ENCODE measurements at regions not wholly inside any gene's neighbourhood (a gene's known extent, or its start where the extent isn't known, plus 50 kb on each side); places are given as distances from the start of the nearest gene placed in this dataset.
"Not testable (repeated sequence)": the region's sequence is repeated elsewhere in the genome, so short reads cannot be mapped to it uniquely, and the experiment has no call there.

DNA sequence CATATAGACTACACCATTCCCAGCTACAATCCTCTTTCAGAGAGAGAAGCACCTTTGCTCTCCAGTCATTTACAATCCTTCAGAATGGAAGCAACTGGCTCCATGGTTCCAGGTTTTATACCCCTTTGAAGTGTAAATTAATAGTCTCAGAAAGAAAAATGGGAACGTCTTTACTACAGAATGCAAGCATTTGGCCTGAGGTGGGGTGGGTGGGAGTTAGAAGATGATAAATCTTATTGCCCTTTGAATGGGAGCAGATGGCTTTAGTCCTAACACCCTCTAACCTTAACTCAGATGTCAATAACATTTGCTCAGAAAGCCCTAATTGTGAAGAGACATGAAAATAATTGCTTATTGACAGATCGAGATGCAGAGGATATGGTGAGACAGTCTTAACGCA is 84.2 kb upstream of the KCNMA1 start:
- H3K79me2 ChIP-seq (ENCODE audit: control insufficient read depth, insufficient read depth, low read length, unreplicated experiment): no peaks in the 10 kb centered on the region
- no peaks in the 10 kb centered on the region for H3K27me3 ChIP-seq (ENCODE audit: insufficient read depth, low read length)
- no peak overlapping the region for H2AFZ ChIP-seq (ENCODE audit: low read length, unreplicated experiment)
- H3K27ac ChIP-seq (ENCODE audit: low read depth, low read length): no peak overlapping the region
- no peaks in the 10 kb centered on the region for H3K36me3 ChIP-seq (ENCODE audit: insufficient read depth, low read length)
- no peak overlapping the region for H3K4me3 ChIP-seq (ENCODE audit: low read depth, low read length)
- H3K4me1 ChIP-seq (ENCODE audit: control insufficient read depth, insufficient read depth, low read length, unreplicated experiment): peaks cover 15% of the 10 kb centered on the region

DNA sequence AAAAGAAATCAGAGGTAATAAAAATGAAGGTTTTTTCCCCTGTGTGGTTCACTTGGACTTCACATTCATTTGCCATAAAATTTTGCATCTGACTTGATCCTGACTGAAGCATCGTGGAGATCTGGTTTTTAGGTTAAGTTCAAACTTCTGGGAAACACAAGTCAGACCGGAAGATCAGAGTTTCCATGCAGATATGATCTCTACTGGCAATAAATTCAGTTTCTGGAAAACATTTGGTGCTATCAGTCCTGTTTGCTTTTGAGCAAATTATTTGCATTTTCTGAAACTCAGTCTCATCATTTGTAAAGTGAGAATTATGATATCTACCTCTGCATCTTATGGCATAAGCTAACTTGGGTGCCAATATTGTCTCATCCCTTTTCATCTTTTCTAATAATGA is 81.3 kb upstream of the KCNMA1 start:
- Histone ChIP-seq H3K4me3 (ENCODE audit: low read depth, low read length) (no peak overlapping the region), H2AFZ (ENCODE audit: low read length, unreplicated experiment) (no peak overlapping the region), H3K4me1 (ENCODE audit: control insufficient read depth, insufficient read depth, low read length, unreplicated experiment) (peaks cover 15% of the 10 kb centered on the region), H3K36me3 (ENCODE audit: insufficient read depth, low read length) (no peaks in the 10 kb centered on the region), H3K79me2 (ENCODE audit: control insufficient read depth, insufficient read depth, low read length, unreplicated experiment) (no peaks in the 10 kb centered on the region), H3K27ac (ENCODE audit: low read depth, low read length) (no peak overlapping the region), H3K27me3 (ENCODE audit: insufficient read depth, low read length) (no peaks in the 10 kb centered on the region)

GRCh38 chr10:77718312-77718711 is 80.7 kb upstream of the KCNMA1 start:
- H2AFZ ChIP-seq (ENCODE audit: low read length, unreplicated experiment); H3K4me3 ChIP-seq (ENCODE audit: low read depth, low read length); H3K36me3 ChIP-seq (ENCODE audit: insufficient read depth, low read length); H3K79me2 ChIP-seq (ENCODE audit: control insufficient read depth, insufficient read depth, low read length, unreplicated experiment); H3K27ac ChIP-seq (ENCODE audit: low read depth, low read length); H3K27me3 ChIP-seq (ENCODE audit: insufficient read depth, low read length): not testable (repeated sequence)
- H3K4me1 ChIP-seq (ENCODE audit: control insufficient read depth, insufficient read depth, low read length, unreplicated experiment): peaks cover 13% of the 10 kb centered on the region

- no peaks in the 10 kb centered on the region for H3K36me3 ChIP-seq (ENCODE audit: insufficient read depth, low read length)
- no peak overlapping the region for H3K4me3 ChIP-seq (ENCODE audit: low read depth, low read length)
- no peak overlapping the region for H2AFZ ChIP-seq (ENCODE audit: low read length, unreplicated experiment)
- H3K4me1 ChIP-seq (ENCODE audit: control insufficient read depth, insufficient read depth, low read length, unreplicated experiment): peaks cover 6% of the 10 kb centered on the region
- H3K79me2 ChIP-seq (ENCODE audit: control insufficient read depth, insufficient read depth, low read length, unreplicated experiment): no peaks in the 10 kb centered on the region
- H3K27me3 ChIP-seq (ENCODE audit: insufficient read depth, low read length): no peaks in the 10 kb centered on the region
- no peak overlapping the region for H3K27ac ChIP-seq (ENCODE audit: low read depth, low read length)
Observed at GRCh38 chr10:77717336-77717735, 79.7 kb upstream of the KCNMA1 start.

DNA sequence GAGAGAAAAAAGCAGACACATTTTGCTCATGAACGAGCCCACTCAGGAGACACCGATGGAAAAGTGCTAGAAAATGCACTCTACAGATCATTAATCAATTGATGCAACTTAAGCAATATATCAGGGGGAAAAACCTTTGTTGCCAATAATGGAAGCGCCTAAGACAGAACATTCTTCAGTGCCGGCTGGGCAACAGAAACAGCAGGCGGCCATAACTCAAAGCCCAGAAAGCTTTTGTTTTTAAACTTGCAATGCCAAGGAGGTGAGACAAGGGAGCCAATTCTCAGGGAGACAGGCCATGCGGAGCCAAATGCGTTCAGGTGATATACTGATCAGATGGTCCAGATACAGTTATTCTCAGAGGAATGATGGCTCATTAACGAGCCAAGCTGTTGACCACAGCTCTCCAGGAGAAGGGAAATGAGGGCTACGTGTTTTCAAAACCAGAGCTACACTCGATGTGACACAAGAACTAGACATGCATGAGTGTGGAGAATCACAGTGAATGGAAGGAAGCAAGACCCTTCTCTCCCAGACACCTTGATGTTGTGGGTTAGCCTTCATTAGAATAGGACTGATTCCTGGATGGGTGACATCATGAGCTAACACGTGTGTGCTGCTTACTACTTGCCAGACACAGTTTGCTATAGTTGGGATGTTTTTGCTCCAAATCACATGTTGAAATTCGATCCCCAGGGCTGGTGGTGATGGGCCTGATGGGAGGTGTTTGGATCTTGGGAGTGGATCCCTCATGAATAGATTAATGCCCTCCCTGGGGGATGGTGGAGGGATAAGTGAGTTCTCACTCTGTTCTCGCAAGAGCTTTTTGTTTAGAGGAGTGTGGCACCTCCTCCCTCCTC is 79.1 kb upstream of the KCNMA1 start:
- Histone ChIP-seq H3K27me3 (ENCODE audit: insufficient read depth, low read length) (no peaks in the 10 kb centered on the region), H3K4me1 (ENCODE audit: control insufficient read depth, insufficient read depth, low read length, unreplicated experiment) (peaks cover 6% of the 10 kb centered on the region), H3K27ac (ENCODE audit: low read depth, low read length) (no peak overlapping the region), H3K79me2 (ENCODE audit: control insufficient read depth, insufficient read depth, low read length, unreplicated experiment) (no peaks in the 10 kb centered on the region), H3K4me3 (ENCODE audit: low read depth, low read length) (no peak overlapping the region), H3K36me3 (ENCODE audit: insufficient read depth, low read length) (no peaks in the 10 kb centered on the region), H2AFZ (ENCODE audit: low read length, unreplicated experiment) (no peak overlapping the region)

GRCh38 chr10:77715536-77715935 is 77.9 kb upstream of the KCNMA1 start:
- no peaks in the 10 kb centered on the region for H3K27me3 ChIP-seq (ENCODE audit: insufficient read depth, low read length)
- H3K4me3 ChIP-seq (ENCODE audit: low read depth, low read length): no peak overlapping the region
- H3K4me1 ChIP-seq (ENCODE audit: control insufficient read depth, insufficient read depth, low read length, unreplicated experiment): peaks cover 8% of the 10 kb centered on the region
- H3K27ac ChIP-seq (ENCODE audit: low read depth, low read length): no peak overlapping the region
- no peaks in the 10 kb centered on the region for H3K36me3 ChIP-seq (ENCODE audit: insufficient read depth, low read length)
- no peaks in the 10 kb centered on the region for H3K79me2 ChIP-seq (ENCODE audit: control insufficient read depth, insufficient read depth, low read length, unreplicated experiment)
- H2AFZ ChIP-seq (ENCODE audit: low read length, unreplicated experiment): no peak overlapping the region

DNA sequence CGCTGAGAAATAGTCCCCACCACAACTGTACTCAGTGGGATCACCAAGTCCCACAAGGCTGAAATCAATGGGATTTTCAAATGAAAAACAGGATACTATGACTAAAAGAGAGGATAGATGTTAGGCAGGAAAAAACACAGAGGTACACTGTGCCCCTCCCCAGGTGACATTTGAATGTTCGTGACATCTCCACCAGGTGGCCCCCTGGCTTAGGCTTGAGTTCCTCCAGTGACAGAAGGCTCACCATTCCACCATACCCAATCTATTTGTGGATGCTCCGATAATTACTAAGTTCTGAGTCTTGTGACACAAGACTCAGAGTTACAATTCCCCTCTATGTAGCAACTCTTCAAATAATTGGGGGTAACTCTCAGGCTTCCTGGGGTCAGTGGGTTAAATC is 77.5 kb upstream of the KCNMA1 start:
- Histone ChIP-seq H3K4me1 (ENCODE audit: control insufficient read depth, insufficient read depth, low read length, unreplicated experiment) (peaks cover 8% of the 10 kb centered on the region), H2AFZ (ENCODE audit: low read length, unreplicated experiment) (no peak overlapping the region), H3K27ac (ENCODE audit: low read depth, low read length) (no peak overlapping the region), H3K79me2 (ENCODE audit: control insufficient read depth, insufficient read depth, low read length, unreplicated experiment) (no peaks in the 10 kb centered on the region), H3K4me3 (ENCODE audit: low read depth, low read length) (no peak overlapping the region), H3K27me3 (ENCODE audit: insufficient read depth, low read length) (no peaks in the 10 kb centered on the region), H3K36me3 (ENCODE audit: insufficient read depth, low read length) (no peaks in the 10 kb centered on the region)

GRCh38 chr10:77713521-77714280 is 76.1 kb upstream of the KCNMA1 start:
- Histone ChIP-seq H3K4me3 (ENCODE audit: low read depth, low read length) (no peak overlapping the region), H3K36me3 (ENCODE audit: insufficient read depth, low read length) (no peaks in the 10 kb centered on the region), H3K27me3 (ENCODE audit: insufficient read depth, low read length) (no peaks in the 10 kb centered on the region), H3K79me2 (ENCODE audit: control insufficient read depth, insufficient read depth, low read length, unreplicated experiment) (no peaks in the 10 kb centered on the region), H2AFZ (ENCODE audit: low read length, unreplicated experiment) (no peak overlapping the region), H3K27ac (ENCODE audit: low read depth, low read length) (no peak overlapping the region), H3K4me1 (ENCODE audit: control insufficient read depth, insufficient read depth, low read length, unreplicated experiment) (peaks cover 8% of the 10 kb centered on the region)

- H3K4me3 ChIP-seq (ENCODE audit: low read depth, low read length): no peak overlapping the region
- peaks cover 4% of the 10 kb centered on the region for H3K4me1 ChIP-seq (ENCODE audit: control insufficient read depth, insufficient read depth, low read length, unreplicated experiment)
- no peak overlapping the region for H3K27ac ChIP-seq (ENCODE audit: low read depth, low read length)
- no peak overlapping the region for H2AFZ ChIP-seq (ENCODE audit: low read length, unreplicated experiment)
- H3K36me3 ChIP-seq (ENCODE audit: insufficient read depth, low read length): no peaks in the 10 kb centered on the region
- H3K27me3 ChIP-seq (ENCODE audit: insufficient read depth, low read length): no peaks in the 10 kb centered on the region
- no peaks in the 10 kb centered on the region for H3K79me2 ChIP-seq (ENCODE audit: control insufficient read depth, insufficient read depth, low read length, unreplicated experiment)
Observed at GRCh38 chr10:77712207-77712606, 74.6 kb upstream of the KCNMA1 start.

GRCh38 chr10:77711683-77712049 is 74.1 kb upstream of the KCNMA1 start:
- H3K27ac ChIP-seq (ENCODE audit: low read depth, low read length): no peak overlapping the region
- peak overlapping the region; percentile 54 for H2AFZ ChIP-seq (ENCODE audit: low read length, unreplicated experiment)

More at GRCh38 chr10:77711683-77712049, 74.1 kb upstream of the KCNMA1 start:
- Histone ChIP-seq H3K27me3 (ENCODE audit: insufficient read depth, low read length) (no peaks in the 10 kb centered on the region), H3K79me2 (ENCODE audit: control insufficient read depth, insufficient read depth, low read length, unreplicated experiment) (no peaks in the 10 kb centered on the region), H3K4me1 (ENCODE audit: control insufficient read depth, insufficient read depth, low read length, unreplicated experiment) (peaks cover 3% of the 10 kb centered on the region), H3K36me3 (ENCODE audit: insufficient read depth, low read length) (no peaks in the 10 kb centered on the region), H3K4me3 (ENCODE audit: low read depth, low read length) (peak overlapping the region; percentile 79)
